H9 (cell line): ENCODE measurements at regions not wholly inside any gene's neighbourhood (a gene's known extent, or its start where the extent isn't known, plus 50 kb on each side); places are given as distances from the start of the nearest gene placed in this dataset.

Experiments
- DNase-seq: peaks from one replicate; pipeline ENCODE4 v3.0.0-alpha.2; 2017
- H2AFZ ChIP-seq: one replicate; pipeline ENCODE4 v1.6.1; 2013; ENCODE audit warnings: mild to moderate bottlenecking, low read length, control low read depth, moderate library complexity
- H2AK5ac ChIP-seq: 2 replicates; pipeline ENCODE4 v1.6.1; 2013; ENCODE audit warnings: low read length, control low read depth, mixed read lengths; ENCODE audit not compliant: insufficient read length
- H2BK120ac ChIP-seq: one replicate; pipeline ENCODE4 v1.6.1; 2013; ENCODE audit warnings: low read depth, mild to moderate bottlenecking, low read length, control low read depth, inconsistent platforms; ENCODE audit not compliant: poor library complexity, severe bottlenecking
- H2BK12ac ChIP-seq: 2 replicates; pipeline ENCODE4 v1.6.1; 2013; ENCODE audit warnings: low read length, control low read depth, mixed read lengths, low read depth; ENCODE audit not compliant: insufficient read length
- H2BK15ac ChIP-seq: 2 replicates; pipeline ENCODE4 v1.6.1; 2013; ENCODE audit warnings: low read depth, low read length, control low read depth
- H2BK20ac ChIP-seq: one replicate; pipeline ENCODE4 v1.6.1; 2013; ENCODE audit warnings: low read depth, mild to moderate bottlenecking, low read length, control low read depth, inconsistent platforms; ENCODE audit not compliant: poor library complexity, severe bottlenecking
- H2BK5ac ChIP-seq: 2 replicates; pipeline ENCODE4 v1.6.1; 2013; ENCODE audit warnings: low read length, control low read depth, mixed read lengths; ENCODE audit not compliant: insufficient read length
- H3K14ac ChIP-seq: 2 replicates; pipeline ENCODE4 v1.6.1; 2013; ENCODE audit warnings: low read length, control low read depth; ENCODE audit not compliant: insufficient read depth
- H3K18ac ChIP-seq: 2 replicates; pipeline ENCODE4 v1.6.1; 2013; ENCODE audit warnings: low read depth, mild to moderate bottlenecking, mixed read lengths, low read length, control low read depth; ENCODE audit not compliant: insufficient read length
- H3K23ac ChIP-seq: 2 replicates; pipeline ENCODE4 v1.6.1; 2013; ENCODE audit warnings: low read length, control low read depth, mixed read lengths, low read depth; ENCODE audit not compliant: insufficient read length
- H3K23me2 ChIP-seq: 2 replicates; pipeline ENCODE4 v1.6.1; 2013; ENCODE audit warnings: low read depth, mild to moderate bottlenecking, mixed read lengths, low read length, control low read depth; ENCODE audit not compliant: insufficient read length, poor library complexity, severe bottlenecking
- H3K27ac ChIP-seq: 2 replicates; pipeline ENCODE4 v1.5.1; 2013; ENCODE audit warnings: low read length, control low read depth, mixed read lengths, low read depth; ENCODE audit not compliant: insufficient read length
- H3K27me3 ChIP-seq: 2 replicates; pipeline ENCODE4 v1.6.1; 2013; ENCODE audit warnings: low read length, control low read depth, inconsistent platforms; ENCODE audit not compliant: insufficient read depth
- H3K4ac ChIP-seq: 2 replicates; pipeline ENCODE4 v1.6.1; 2013; ENCODE audit warnings: low read depth, mild to moderate bottlenecking, control low read depth, inconsistent platforms, low read length, moderate library complexity
- H3K4me1 ChIP-seq: 2 replicates; pipeline ENCODE4 v1.6.1; 2013; ENCODE audit warnings: low read length, control low read depth, inconsistent platforms; ENCODE audit not compliant: insufficient read depth
- H3K4me2 ChIP-seq: 2 replicates; pipeline ENCODE4 v1.6.1; 2013; ENCODE audit warnings: low read length, control low read depth, mixed read lengths; ENCODE audit not compliant: insufficient read length, insufficient read depth
- H3K56ac ChIP-seq: 2 replicates; pipeline ENCODE4 v1.6.1; 2013; ENCODE audit warnings: low read depth, mild to moderate bottlenecking, mixed read lengths, low read length, control low read depth; ENCODE audit not compliant: insufficient read length
- H3K79me1 ChIP-seq: 2 replicates; pipeline ENCODE4 v1.6.1; 2013; ENCODE audit warnings: low read depth, mild to moderate bottlenecking, moderate library complexity, low read length, control low read depth, inconsistent platforms; ENCODE audit not compliant: insufficient read depth, poor library complexity, severe bottlenecking
- H3K79me2 ChIP-seq: 2 replicates; pipeline ENCODE4 v1.6.1; 2013; ENCODE audit warnings: low read length, control low read depth, inconsistent platforms; ENCODE audit not compliant: insufficient read depth
- H3K9ac ChIP-seq: 2 replicates; pipeline ENCODE4 v1.6.1; 2013; ENCODE audit warnings: low read length, control low read depth, mixed read lengths; ENCODE audit not compliant: insufficient read length; ENCODE audit errors: extremely low read depth
- H3K9me3 ChIP-seq: one replicate; pipeline ENCODE4 v1.6.1; 2013; ENCODE audit warnings: low read depth, low read length, inconsistent platforms; ENCODE audit not compliant: control insufficient read depth
- H3T11ph ChIP-seq: one replicate; pipeline ENCODE4 v1.6.1; 2013; ENCODE audit warnings: mild to moderate bottlenecking, low read length, control low read depth, inconsistent platforms
- H4K20me1 ChIP-seq: one replicate; pipeline ENCODE4 v1.6.1; 2013; ENCODE audit not compliant: control insufficient read depth, insufficient read length, insufficient read depth
- H4K5ac ChIP-seq: 2 replicates; pipeline ENCODE4 v1.6.1; 2013; ENCODE audit warnings: low read depth, mild to moderate bottlenecking, mixed read lengths, low read length, control low read depth; ENCODE audit not compliant: insufficient read length
- H4K8ac ChIP-seq: replicated peaks from 2 replicates; pipeline ENCODE4 v1.6.1; 2013; ENCODE audit warnings: low read length, control low read depth, mixed read lengths, low read depth; ENCODE audit not compliant: insufficient read length
- H4K91ac ChIP-seq: 2 replicates; pipeline ENCODE4 v1.6.1; 2013; ENCODE audit warnings: low read depth, mild to moderate bottlenecking, moderate library complexity, mixed read lengths, low read length, control low read depth; ENCODE audit not compliant: insufficient read length
- H3K27ac Mint-ChIP-seq, 3 experiments: 2 replicates in 2 of 3; 3 replicates in 1 of 3; pipeline ENCODE4 v1.8.0; 2020 to 2021; ENCODE audit warnings: mixed read lengths in 3 of 3, mild to moderate bottlenecking in 1 of 3, moderate library complexity in 1 of 3
- H3K27me3 Mint-ChIP-seq: 2 replicates; pipeline ENCODE4 v1.8.0; 2021; ENCODE audit warnings: low read depth, mild to moderate bottlenecking, moderate library complexity, mixed read lengths
- H3K36me3 Mint-ChIP-seq, 3 experiments: 2 replicates in 2 of 3; 3 replicates in 1 of 3; pipeline ENCODE4 v1.8.0; 2020 to 2021; ENCODE audit warnings: low read depth in 3 of 3, mixed read lengths in 3 of 3; ENCODE audit not compliant: insufficient read depth in 1 of 3
- H3K4me1 Mint-ChIP-seq, 2 experiments: 2 replicates each; pipeline ENCODE4 v1.8.0; 2020; ENCODE audit warnings: mixed read lengths in 2 of 2
- H3K4me3 Mint-ChIP-seq, 2 experiments: 2 replicates in 1 of 2; 3 replicates in 1 of 2; pipeline ENCODE4 v1.8.0; 2020 to 2021; ENCODE audit warnings: mild to moderate bottlenecking in 2 of 2, mixed read lengths in 2 of 2, moderate library complexity in 1 of 2
- H3K9me3 Mint-ChIP-seq, 2 experiments: 2 replicates in 1 of 2; 3 replicates in 1 of 2; pipeline ENCODE4 v1.8.0; 2020; ENCODE audit warnings: mild to moderate bottlenecking in 2 of 2, mixed read lengths in 2 of 2, moderate library complexity in 1 of 2
- CTCF ChIP-seq: fragments of 200-600 bp; sonication (generic); conservative IDR thresholded peaks from 3 replicates; pipeline ENCODE4 v1.8.0; 2021; ENCODE audit warnings: antibody characterized with exemption, mild to moderate bottlenecking
- WGBS: extraction: QIAGEN DNeasy Blood & Tissue Kit; methylation state at CpG from one replicate; pipeline ENCODE4 v1.1.7; 2013; ENCODE audit warnings: missing lambda C conversion rate, low lambda C conversion rate, mixed read lengths; ENCODE audit not compliant: insufficient read length; ENCODE audit errors: extremely low coverage; 5-methylcytosine and 5-hydroxymethylcytosine counted together

GRCh38 chr2:5234563-5234962 is 457.6 kb upstream of the SOX11 start:
- H3K56ac ChIP-seq = no peak overlapping the region
- no peak overlapping the region for H2BK20ac ChIP-seq
- H3K14ac ChIP-seq = no peak overlapping the region
- H3K27me3 ChIP-seq = no peaks in the 10 kb centered on the region
- H3K9ac ChIP-seq = no peak overlapping the region
- 0 out of 2 replicates have a peak, but pooled peaks cover 2% of the 10 kb centered on the region for H3K4me1 ChIP-seq
- no peak overlapping the region for H3T11ph ChIP-seq
- no peaks in the 10 kb centered on the region for H3K36me3 Mint-ChIP-seq
- no peak overlapping the region for H2AK5ac ChIP-seq
- no peak overlapping the region for H2BK15ac ChIP-seq
- no peaks in the 10 kb centered on the region for H3K9me3 Mint-ChIP-seq
- no peaks in the 10 kb centered on the region for H3K79me1 ChIP-seq
- no peak overlapping the region for H3K27ac ChIP-seq
- DNase-seq = no peak
- no peak overlapping the region for H2BK5ac ChIP-seq
- no peaks in the 10 kb centered on the region for H4K20me1 ChIP-seq
- H3K27me3 Mint-ChIP-seq = no peaks in the 10 kb centered on the region; the same call in 1 of the 2 replicates
- H3K4me2 ChIP-seq = no peak overlapping the region
- no peaks in the 10 kb centered on the region for H3K79me2 ChIP-seq
- H4K5ac ChIP-seq = no peak overlapping the region
- no peak overlapping the region for H2BK120ac ChIP-seq
- no CpG with 5 or more reads among the region's 2 CpGs for WGBS
- H4K91ac ChIP-seq = no peak overlapping the region
- no peaks in the 10 kb centered on the region for H3K9me3 ChIP-seq
- H3K4me3 Mint-ChIP-seq = no peak overlapping the region
- no peak overlapping the region for H3K23ac ChIP-seq
- H3K4ac ChIP-seq = no peak overlapping the region
- no peak overlapping the region for H3K18ac ChIP-seq
- H3K23me2 ChIP-seq = no peaks in the 10 kb centered on the region
- no peak overlapping the region for H2BK12ac ChIP-seq
- no peak overlapping the region for H2AFZ ChIP-seq
- no peak for TF ChIP-seq CTCF
- H4K8ac ChIP-seq = no peak overlapping the region
- H3K4me1 Mint-ChIP-seq = peaks cover 6 to 7% of the 10 kb centered on the region in 2 experiments; a peak in 3 of 4 replicates
- no peak overlapping the region for H3K27ac Mint-ChIP-seq
